IPS-20b (cell line): ENCODE measurements at regions not wholly inside any gene's neighbourhood (a gene's known extent, or its start where the extent isn't known, plus 50 kb on each side); places are given as distances from the start of the nearest gene placed in this dataset.
"Not testable (repeated sequence)": the region's sequence is repeated elsewhere in the genome, so short reads cannot be mapped to it uniquely, and the experiment has no call there.

Source experiments
- H3K27ac ChIP-seq: one replicate; pipeline ENCODE4 v1.5.1; 2013; ENCODE audit warnings: low read length
- H3K27me3 ChIP-seq: 2 replicates; pipeline ENCODE4 v1.6.1; 2013; ENCODE audit warnings: mild to moderate bottlenecking, low read length, inconsistent platforms; ENCODE audit not compliant: insufficient read depth
- H3K36me3 ChIP-seq: 2 replicates; pipeline ENCODE4 v1.6.1; 2013; ENCODE audit warnings: low read depth, mild to moderate bottlenecking, inconsistent platforms, low read length, moderate library complexity; ENCODE audit not compliant: insufficient read depth
- H3K4me1 ChIP-seq: 2 replicates; pipeline ENCODE4 v1.6.1; 2013; ENCODE audit warnings: mild to moderate bottlenecking, control low read depth, inconsistent platforms, low read length, moderate library complexity; ENCODE audit not compliant: insufficient read depth
- H3K4me3 ChIP-seq: 2 replicates; pipeline ENCODE4 v1.5.1; 2013; ENCODE audit warnings: mild to moderate bottlenecking, low read length, inconsistent platforms
- H3K9ac ChIP-seq: 2 replicates; pipeline ENCODE4 v1.6.1; 2013; ENCODE audit warnings: low read depth, mild to moderate bottlenecking, inconsistent platforms, low read length, moderate library complexity
- H3K9me3 ChIP-seq: 2 replicates; pipeline ENCODE4 v1.6.1; 2013; ENCODE audit warnings: mild to moderate bottlenecking, low read depth, low read length, inconsistent platforms; ENCODE audit not compliant: insufficient read depth

DNA sequence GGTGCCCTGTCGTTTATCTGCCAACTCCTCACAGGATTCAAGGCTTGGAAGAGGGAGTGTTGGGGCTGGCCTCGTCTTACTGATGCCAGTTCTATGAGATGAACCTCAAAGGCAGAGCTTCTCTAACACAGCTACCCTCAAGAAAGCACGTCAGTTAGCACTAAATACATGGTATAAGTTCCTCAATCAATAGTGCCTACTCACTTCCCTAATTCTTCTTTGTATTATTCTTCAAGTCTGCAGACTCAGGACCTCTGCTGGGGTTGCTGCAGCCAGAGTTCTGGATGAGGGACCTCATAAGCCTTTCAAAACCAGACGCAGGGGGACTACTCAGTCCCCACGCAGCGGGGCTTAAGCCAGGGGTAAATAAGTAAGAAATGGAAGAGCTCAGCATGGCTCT is 118.3 kb downstream of the VPREB1 start:
- H3K4me3 ChIP-seq, result no peak overlapping the region
- H3K27ac ChIP-seq, result no peak overlapping the region
- no peaks in the 10 kb centered on the region for H3K4me1 ChIP-seq
- H3K9me3 ChIP-seq, result no peaks in the 10 kb centered on the region
- peaks cover 100% of the 10 kb centered on the region for H3K27me3 ChIP-seq
- no peak overlapping the region for H3K9ac ChIP-seq
- no peaks in the 10 kb centered on the region for H3K36me3 ChIP-seq

DNA sequence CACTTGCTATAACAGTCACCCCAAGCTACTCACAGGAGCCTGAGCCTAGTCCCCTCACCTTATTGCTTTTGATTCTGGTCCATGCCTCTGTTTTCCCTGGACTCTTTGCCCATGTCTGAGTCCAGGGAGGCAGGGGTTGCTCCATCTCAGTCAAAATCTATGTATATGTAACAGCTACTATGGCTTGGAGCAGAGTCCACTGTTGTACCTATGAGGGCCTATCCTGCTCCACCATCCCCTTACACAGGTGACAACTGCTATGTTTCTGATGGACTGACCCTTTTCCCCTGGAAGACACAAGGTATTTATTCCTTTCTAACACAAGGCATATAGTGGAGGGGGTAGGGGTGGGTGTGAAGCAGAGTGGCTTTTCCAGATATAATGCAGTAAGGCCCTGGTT is 119.6 kb downstream of the VPREB1 start:
- no peak overlapping the region for H3K4me3 ChIP-seq
- peaks cover 100% of the 10 kb centered on the region for H3K27me3 ChIP-seq
- no peaks in the 10 kb centered on the region for H3K4me1 ChIP-seq

DNA sequence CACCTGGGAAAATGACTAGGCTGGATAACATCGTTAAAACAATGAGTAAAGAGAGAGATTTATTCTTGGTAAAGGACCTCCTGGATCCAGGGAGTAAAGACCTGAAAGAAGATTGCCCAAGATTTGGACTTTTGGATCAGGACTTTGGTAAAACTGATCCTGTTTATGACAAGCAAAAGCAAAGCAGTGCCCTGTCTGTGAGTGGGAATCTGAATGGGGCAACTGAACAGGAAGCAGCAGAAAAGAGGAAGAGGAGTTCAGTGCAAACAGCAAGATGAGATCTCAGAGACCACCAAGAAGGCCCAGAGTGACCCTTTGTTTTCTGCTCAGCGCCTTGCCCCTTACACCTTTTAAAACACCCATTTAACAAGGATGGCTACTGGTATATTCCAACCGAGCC is 122.0 kb downstream of the VPREB1 start:
- no peaks in the 10 kb centered on the region for H3K4me1 ChIP-seq
- no peak overlapping the region for H3K27ac ChIP-seq
- no peaks in the 10 kb centered on the region for H3K9me3 ChIP-seq
- peaks cover 100% of the 10 kb centered on the region for H3K27me3 ChIP-seq
- no peaks in the 10 kb centered on the region for H3K36me3 ChIP-seq
- no peak overlapping the region for H3K4me3 ChIP-seq
- no peak overlapping the region for H3K9ac ChIP-seq

More for the DNA sequence above, 119.6 kb downstream of the VPREB1 start:
- Histone ChIP-seq H3K9ac (no peak overlapping the region), H3K36me3 (no peaks in the 10 kb centered on the region), H3K27ac (no peak overlapping the region), H3K9me3 (no peaks in the 10 kb centered on the region)

DNA sequence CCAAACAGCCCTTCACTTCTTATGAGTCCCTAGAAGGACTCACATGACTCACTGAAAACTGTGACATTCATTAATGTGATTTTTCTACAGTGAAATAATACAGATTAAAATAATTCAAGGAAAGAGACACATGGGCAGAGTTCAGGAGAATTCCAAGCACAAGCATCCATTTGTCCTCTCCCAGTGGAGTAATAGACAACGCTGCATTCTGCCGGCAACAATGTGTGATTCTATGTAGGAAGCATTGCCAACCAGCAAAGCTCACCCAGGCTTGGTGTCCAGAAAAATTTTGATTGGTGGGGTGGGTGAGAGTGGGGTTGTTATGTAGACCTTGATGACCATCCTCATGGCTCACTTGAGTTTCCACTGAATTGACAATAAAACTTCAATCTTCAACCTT is 123.9 kb downstream of the VPREB1 start:
- Histone ChIP-seq H3K27me3 (peaks cover 100% of the 10 kb centered on the region), H3K27ac (no peak overlapping the region), H3K4me1 (no peaks in the 10 kb centered on the region), H3K9me3 (no peaks in the 10 kb centered on the region), H3K4me3 (no peak overlapping the region), H3K36me3 (no peaks in the 10 kb centered on the region), H3K9ac (no peak overlapping the region)

DNA sequence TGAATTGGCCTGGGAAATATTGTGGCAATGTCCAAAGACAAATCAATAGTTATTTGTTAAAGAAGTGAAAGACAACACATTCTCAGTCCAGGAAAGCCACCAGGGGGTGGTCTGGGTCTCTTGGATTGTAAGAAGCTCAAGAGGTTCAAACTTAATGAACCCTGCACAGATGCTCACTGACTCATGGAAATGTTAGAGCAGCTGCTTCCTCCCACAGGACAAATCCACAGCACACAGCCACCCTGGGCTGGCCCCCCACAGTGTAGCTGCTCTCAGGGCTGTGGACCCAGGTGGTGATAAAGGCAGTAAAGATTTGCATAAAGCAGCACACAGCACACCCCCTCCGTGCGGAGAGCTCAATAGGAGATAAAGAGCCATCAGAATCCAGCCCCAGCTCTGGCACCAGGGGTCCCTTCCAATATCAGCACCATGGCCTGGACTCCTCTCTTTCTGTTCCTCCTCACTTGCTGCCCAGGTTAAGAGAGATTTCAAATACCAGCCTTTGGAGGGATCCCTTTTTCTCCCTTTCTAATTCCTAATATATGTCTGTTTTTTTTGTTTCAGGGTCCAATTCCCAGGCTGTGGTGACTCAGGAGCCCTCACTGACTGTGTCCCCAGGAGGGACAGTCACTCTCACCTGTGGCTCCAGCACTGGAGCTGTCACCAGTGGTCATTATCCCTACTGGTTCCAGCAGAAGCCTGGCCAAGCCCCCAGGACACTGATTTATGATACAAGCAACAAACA is 124.8 kb downstream of the VPREB1 start:
- H3K36me3 ChIP-seq, H3K27ac ChIP-seq, H3K4me1 ChIP-seq, H3K9me3 ChIP-seq, H3K9ac ChIP-seq, H3K4me3 ChIP-seq: not testable (repeated sequence)
- H3K27me3 ChIP-seq, result peaks cover 100% of the 10 kb centered on the region

DNA sequence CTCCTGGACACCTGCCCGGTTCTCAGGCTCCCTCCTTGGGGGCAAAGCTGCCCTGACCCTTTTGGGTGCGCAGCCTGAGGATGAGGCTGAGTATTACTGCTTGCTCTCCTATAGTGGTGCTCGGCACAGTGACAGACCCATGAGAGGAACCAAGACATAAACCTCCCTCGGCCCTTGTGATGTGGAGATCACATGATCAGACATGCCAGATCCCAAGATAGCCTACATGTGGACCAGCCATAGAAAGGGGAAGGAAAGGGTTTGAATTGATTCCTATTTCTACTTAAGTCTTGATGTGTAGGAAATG is 125.3 kb downstream of the VPREB1 start:
- Histone ChIP-seq H3K27ac (no peak overlapping the region), H3K4me1 (no peaks in the 10 kb centered on the region), H3K36me3 (no peaks in the 10 kb centered on the region), H3K4me3 (no peak overlapping the region), H3K9me3 (no peaks in the 10 kb centered on the region), H3K27me3 (peaks cover 100% of the 10 kb centered on the region), H3K9ac (no peak overlapping the region)

DNA sequence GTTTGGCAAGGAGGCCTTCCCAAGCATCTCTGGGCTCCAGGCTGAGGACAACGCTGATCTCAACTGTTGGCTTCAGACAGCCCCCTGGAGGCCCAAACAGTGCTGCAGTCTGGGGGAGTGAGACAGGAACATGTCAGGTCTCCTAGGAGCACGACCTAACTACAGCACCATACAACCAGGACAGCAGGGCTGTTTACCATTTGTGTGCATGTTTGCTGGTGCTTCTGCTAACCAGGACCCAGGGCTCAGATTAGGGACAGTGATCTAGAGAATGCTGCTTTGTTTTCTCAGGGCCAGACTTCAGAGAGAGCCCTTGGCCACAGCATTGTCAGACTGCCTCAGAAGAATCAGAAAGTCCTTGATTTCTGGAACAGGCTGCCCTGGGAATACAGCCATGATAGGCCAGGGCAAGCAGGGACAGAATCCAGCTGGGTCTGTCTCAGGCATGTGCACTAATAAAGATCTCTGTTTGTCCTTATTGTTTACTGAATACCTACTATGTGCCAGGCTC is 126.5 kb downstream of the VPREB1 start:
- Histone ChIP-seq H3K27me3 (peaks cover 100% of the 10 kb centered on the region), H3K4me1 (no peaks in the 10 kb centered on the region), H3K36me3 (no peaks in the 10 kb centered on the region), H3K27ac (no peak overlapping the region), H3K9me3 (no peaks in the 10 kb centered on the region), H3K4me3 (no peak overlapping the region), H3K9ac (no peak overlapping the region)

DNA sequence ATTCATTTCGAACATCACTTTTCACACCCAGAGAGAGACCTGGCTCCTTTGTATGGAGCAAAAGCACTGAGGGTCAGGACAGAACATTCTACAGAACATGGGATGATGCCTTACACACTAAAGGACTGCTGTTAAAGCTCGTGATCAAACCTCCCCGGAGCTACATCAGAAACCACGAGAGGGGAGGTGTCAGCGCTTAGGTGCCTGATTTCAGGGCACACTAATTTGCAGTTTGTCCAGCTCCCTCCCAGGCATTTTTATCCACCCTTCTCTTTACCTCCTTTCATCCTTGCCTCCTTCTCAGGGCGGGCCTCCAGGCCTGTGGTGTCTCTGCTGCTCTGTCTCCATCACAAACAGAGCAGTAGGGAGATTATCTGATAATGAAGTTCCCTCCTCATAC is 127.5 kb downstream of the VPREB1 start:
- Histone ChIP-seq H3K9me3 (no peaks in the 10 kb centered on the region), H3K27me3 (peaks cover 100% of the 10 kb centered on the region), H3K27ac (no peak overlapping the region), H3K4me1 (no peaks in the 10 kb centered on the region), H3K36me3 (no peaks in the 10 kb centered on the region), H3K4me3 (no peak overlapping the region), H3K9ac (no peak overlapping the region)

DNA sequence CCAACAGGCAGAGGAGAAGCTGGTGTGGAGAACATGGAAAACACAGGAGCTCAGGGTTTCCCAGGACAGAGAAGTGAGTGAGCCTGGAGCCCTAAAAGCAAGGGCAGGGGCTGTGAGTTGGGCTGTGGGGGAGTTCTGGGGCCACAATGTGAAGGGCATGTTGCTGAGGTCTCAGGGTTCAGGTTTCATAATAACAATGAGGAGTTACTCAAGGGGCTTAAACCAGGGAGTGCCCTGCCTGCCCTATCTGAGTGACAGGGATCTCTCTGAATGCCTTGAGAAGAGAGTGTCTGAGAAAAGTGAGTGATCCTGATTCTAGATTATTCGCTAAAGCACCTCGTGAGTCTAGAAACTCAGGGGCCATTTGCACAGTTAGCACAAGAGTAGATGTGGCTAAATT is 129.6 kb downstream of the VPREB1 start:
- H3K27me3 ChIP-seq, result peaks cover 100% of the 10 kb centered on the region
- H3K4me1 ChIP-seq, result no peaks in the 10 kb centered on the region
- no peak overlapping the region for H3K4me3 ChIP-seq
- H3K36me3 ChIP-seq, result no peaks in the 10 kb centered on the region
- H3K9ac ChIP-seq, result no peak overlapping the region
- no peaks in the 10 kb centered on the region for H3K9me3 ChIP-seq
- H3K27ac ChIP-seq, result no peak overlapping the region

DNA sequence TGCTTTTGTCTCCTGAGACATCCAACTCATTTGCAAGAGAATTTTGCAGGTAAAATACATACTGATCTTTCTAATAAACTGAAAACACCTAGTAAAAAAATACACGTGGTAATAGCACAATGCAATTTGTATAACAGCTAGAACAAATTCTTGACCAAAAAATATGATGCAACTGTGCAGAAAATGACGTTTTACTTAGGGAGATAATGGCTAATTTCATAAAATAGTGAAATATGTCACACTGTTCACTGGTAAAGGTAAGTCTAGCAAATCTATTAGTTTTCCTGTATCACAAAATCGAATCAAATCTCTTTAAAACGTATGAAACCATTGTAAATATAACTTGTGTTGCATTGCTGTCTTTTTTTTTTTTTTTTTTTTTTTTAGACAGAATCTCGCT is 130.0 kb downstream of the VPREB1 start:
- no peaks in the 10 kb centered on the region for H3K9me3 ChIP-seq
- H3K4me3 ChIP-seq, result no peak overlapping the region
- no peak overlapping the region for H3K27ac ChIP-seq
- H3K36me3 ChIP-seq, result no peaks in the 10 kb centered on the region
- H3K27me3 ChIP-seq, result peaks cover 100% of the 10 kb centered on the region
- no peak overlapping the region for H3K9ac ChIP-seq
- H3K4me1 ChIP-seq, result no peaks in the 10 kb centered on the region

DNA sequence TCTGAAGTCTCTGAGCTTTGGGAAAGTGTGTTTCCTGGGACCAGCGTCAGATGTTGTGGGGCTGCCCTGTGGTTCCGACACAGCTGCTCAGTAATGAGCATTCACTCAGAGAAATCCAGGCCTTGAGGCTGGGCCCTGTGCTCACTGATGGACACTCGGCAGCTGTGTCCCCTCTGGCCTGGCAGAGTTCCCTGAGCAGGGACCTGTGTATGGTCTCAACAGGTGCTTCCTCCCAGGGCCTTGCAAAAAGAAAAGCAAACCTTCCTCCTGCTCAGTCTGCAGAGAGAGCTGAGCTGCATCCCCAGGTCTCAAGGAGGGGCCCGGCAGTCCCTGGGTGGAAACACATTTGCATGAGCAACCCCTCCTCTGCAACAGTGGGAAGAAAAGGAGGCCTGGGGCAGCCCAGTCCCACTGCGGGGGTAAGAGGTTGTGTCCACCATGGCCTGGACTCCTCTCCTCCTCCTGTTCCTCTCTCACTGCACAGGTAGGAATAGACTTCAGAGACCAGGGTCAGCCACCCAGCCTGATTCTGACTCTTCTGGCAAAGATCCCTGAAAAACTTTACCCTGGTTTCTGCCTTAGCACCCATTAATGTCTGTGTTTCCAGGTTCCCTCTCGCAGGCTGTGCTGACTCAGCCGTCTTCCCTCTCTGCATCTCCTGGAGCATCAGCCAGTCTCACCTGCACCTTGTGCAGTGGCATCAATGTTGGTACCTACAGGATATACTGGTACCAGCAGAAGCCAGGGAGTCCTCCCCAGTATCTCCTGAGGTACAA is 131.2 kb downstream of the VPREB1 start:
- no peaks in the 10 kb centered on the region for H3K36me3 ChIP-seq
- peaks cover 100% of the 10 kb centered on the region for H3K27me3 ChIP-seq
- H3K27ac ChIP-seq, result no peak overlapping the region
- H3K4me3 ChIP-seq, result no peak overlapping the region
- H3K4me1 ChIP-seq, result no peaks in the 10 kb centered on the region
- H3K9me3 ChIP-seq, result no peaks in the 10 kb centered on the region
- H3K9ac ChIP-seq, result no peak overlapping the region

DNA sequence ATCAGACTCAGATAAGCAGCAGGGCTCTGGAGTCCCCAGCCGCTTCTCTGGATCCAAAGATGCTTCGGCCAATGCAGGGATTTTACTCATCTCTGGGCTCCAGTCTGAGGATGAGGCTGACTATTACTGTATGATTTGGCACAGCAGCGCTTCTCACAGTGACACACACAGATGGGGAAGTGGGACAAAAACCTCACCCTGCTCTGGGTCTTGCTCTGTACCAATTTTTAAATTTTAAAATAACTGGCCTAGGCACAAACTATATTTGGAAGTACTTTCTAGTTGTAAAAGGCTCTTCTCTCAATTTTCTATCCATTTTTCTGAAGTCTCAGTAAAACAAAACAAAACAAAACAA is 131.7 kb downstream of the VPREB1 start:
- Histone ChIP-seq H3K27ac (no peak overlapping the region), H3K4me1 (no peaks in the 10 kb centered on the region), H3K9me3 (no peaks in the 10 kb centered on the region), H3K36me3 (no peaks in the 10 kb centered on the region), H3K9ac (no peak overlapping the region), H3K4me3 (no peak overlapping the region), H3K27me3 (peaks cover 100% of the 10 kb centered on the region)
